Astrocyte of the cerebellum (primary cell): ENCODE measurements at regions not wholly inside any gene's neighbourhood (a gene's known extent, or its start where the extent isn't known, plus 50 kb on each side); places are given as distances from the start of the nearest gene placed in this dataset.

Experiments
- DNase-seq: peaks from one replicate; pipeline ENCODE4 v3.0.0-alpha.2; 2011; ENCODE audit warnings: low read depth
- H3K4me3 ChIP-seq: 2 replicates; pipeline ENCODE4 v1.5.1; 2011; ENCODE audit warnings: mild to moderate bottlenecking, low read depth, low read length, moderate library complexity
- in situ Hi-C: cut with HindIII; loops from 2 replicates; pipeline ENCODE4 v1.10.0; 2017; ENCODE audit warnings: low sequenced_read_pairs
- TF ChIP-seq, protein P1 (sequence below): IDR thresholded peaks from 2 replicates; pipeline ENCODE4 v1.5.1; 2012; ENCODE audit warnings: low read length, low read depth, moderate library complexity, mild to moderate bottlenecking; ENCODE audit errors: missing control alignments

DNA sequence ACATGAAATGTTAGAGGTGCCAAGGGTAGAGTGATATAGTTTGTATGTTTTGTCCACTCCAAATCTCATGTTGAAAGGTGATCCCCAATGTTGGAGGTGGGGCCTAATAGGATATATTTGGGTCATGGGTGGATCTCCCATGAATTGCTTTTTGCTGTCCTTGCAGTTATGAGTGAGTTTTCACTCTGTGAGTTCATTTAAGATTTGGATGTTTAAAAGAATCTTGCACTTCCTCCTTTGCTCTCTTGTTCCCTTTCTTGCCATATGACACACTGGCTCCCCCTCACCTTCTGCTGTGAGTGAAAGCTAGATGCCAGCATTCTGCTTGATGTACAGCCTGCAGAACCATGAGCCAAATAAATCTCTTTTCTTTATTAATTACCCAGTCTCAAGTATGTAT lies 269.2 kb downstream of the ZWINT start:
- TF ChIP-seq, protein P1, sequence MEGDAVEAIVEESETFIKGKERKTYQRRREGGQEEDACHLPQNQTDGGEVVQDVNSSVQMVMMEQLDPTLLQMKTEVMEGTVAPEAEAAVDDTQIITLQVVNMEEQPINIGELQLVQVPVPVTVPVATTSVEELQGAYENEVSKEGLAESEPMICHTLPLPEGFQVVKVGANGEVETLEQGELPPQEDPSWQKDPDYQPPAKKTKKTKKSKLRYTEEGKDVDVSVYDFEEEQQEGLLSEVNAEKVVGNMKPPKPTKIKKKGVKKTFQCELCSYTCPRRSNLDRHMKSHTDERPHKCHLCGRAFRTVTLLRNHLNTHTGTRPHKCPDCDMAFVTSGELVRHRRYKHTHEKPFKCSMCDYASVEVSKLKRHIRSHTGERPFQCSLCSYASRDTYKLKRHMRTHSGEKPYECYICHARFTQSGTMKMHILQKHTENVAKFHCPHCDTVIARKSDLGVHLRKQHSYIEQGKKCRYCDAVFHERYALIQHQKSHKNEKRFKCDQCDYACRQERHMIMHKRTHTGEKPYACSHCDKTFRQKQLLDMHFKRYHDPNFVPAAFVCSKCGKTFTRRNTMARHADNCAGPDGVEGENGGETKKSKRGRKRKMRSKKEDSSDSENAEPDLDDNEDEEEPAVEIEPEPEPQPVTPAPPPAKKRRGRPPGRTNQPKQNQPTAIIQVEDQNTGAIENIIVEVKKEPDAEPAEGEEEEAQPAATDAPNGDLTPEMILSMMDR, result no peak

DNA sequence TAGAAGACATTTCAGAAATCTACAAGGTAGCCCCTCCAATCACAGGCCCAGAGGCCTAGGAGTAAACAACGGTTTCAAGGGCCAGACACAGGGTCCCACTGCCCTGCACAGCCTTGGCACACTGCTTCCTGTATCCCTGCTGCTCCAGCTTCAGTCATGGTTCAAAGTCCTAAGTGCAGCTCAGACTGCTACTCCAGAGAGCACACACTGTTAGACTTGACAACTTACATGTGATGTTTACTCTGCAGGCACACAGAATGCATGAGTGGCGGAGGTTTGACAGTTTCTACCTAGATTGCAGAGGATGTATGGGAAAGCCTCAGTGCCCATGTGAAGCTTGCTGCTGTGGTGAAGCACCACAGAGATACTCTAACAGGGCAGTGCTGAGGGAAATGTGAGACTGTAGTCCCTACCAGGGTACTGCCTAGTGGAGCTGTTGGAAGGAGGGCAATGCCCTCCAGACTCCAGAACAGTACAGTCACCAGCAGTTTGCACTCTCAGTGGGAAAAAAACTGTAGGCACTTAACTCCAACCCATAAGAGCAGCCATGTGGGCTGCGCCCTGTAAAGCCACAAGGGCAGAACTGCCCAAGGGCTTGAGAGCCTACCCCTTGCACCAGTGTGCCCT lies 270.0 kb downstream of the ZWINT start:
- in situ Hi-C loops, result no loop called here
- H3K4me3 ChIP-seq, result no peak overlapping the region
- no peak for DNase-seq
- TF ChIP-seq, protein P1, result no peak

More for the DNA sequence above, 269.2 kb downstream of the ZWINT start:
- no peak for DNase-seq
- no peak overlapping the region for H3K4me3 ChIP-seq
- in situ Hi-C loops, result no loop called here

DNA sequence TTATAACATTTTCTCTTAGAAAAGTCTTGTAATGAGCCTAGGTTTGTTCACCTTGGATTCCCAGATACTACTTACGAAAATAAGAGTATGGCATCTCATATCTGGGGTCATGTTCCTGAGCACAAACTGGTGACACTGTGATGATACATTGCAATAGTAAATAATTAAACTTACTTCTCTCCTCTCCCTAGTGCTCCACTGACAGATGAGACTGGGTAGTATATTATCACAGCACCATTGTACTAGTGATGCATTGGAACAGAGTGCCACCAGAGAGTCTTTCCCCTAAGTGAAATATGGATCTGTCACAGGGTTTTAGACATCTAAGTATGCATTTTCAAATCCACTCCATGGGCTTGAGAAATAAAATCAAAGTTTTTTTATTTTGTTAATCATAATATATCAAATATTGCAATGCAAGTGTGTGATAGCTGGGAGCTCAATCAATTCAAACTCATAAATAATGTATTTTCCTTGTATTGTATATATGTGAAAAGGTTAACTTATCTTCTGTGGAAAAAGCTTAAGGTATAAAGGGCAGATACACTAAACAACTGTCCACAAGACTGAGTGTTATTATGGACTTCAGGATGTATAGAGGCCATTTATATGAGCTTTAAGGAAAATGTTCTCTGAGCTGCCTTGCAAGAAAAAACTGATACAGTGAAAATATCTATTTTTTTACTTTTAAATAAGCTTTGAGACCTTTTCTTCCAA lies 275.5 kb downstream of the ZWINT start:
- TF ChIP-seq, protein P1, result no peak
- H3K4me3 ChIP-seq, result no peak overlapping the region
- no peak for DNase-seq
- in situ Hi-C loops, result no loop called here

DNA sequence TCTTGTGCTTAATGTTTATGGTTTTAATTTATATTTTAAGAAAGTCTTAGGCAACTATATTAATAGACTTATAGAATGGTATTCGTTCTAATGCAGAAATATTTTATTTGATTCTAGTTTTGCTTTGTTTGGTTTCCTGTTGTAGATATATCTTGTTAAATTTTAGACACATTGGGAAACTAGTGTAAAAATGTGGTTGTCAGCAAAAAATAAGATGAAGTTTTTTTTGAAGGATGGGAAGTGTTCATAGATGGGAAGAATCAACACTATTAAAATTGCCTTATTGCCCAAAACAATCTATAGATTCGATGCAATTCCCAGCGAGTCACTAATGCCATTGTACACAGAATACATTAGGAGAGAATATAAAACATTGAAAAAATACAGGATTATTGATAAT lies 278.9 kb downstream of the ZWINT start:
- in situ Hi-C loops, result no loop called here
- TF ChIP-seq, protein P1, result no peak
- H3K4me3 ChIP-seq, result no peak overlapping the region
- no peak for DNase-seq

DNA sequence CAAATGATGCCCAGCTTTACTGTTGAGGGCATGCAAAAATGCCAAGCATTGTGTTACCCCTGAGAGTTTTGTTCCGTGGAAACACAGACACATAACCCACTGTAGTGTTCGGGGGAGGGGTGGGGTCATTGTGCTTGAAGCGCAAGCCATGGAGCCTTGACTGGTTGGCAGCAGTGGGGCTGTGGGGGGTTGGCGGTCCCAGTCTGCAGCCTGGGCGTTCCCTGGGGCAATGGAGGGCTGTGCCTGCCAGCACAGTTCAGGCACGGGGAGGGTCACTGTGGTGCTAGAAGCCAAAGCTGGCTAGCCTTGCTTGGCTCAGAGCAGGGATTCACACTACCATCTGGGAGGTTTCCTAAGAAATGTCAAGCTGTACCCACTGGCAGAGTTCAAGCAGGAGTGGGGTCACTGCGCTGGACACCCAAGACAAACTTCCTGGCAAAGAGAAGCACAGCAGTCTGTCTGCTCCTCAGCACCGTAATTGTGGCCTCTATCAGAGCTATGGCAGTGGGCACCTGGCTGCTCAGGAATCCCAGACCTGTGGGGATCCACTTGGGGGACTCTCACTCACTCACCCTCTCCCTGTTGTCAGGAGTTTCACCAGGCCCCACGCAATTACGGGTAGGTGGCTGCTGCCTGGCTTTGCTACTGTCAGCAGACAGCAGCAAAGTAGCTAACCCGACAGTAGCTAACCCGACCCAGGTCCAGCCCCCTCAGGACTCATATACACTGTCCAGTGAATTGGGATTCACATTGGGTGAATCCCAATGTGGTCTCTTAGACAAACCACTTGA lies 292.4 kb downstream of the ZWINT start:
- in situ Hi-C loops, result no loop called here
- TF ChIP-seq, protein P1, result no peak
- DNase-seq, result no peak
- H3K4me3 ChIP-seq, result no peak overlapping the region

DNA sequence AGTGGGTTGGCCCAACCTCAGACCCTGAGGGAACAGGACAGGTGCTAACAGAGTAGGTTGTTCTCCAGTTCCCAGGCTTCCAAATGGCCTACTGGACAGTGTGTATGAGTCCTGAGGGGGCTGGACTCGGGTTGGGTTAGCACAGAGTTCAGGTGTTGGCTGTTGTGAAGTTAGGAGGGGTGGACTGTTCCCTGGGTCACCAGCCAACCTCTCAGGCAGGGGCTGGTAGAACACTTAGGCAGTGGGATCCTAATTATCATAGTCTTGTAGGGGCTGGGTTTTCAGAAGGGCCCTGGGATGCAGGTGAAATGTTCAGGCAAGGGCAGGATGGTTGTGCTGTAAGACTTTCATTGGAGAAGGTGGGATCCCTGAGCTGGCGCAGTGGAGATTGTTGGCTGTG lies 293.0 kb downstream of the ZWINT start:
- DNase-seq, result no peak
- H3K4me3 ChIP-seq, result no peak overlapping the region
- in situ Hi-C loops, result no loop called here
- TF ChIP-seq, protein P1, result no peak
